ENCODE measurements at regions not wholly inside any gene's neighbourhood (a gene's known extent, or its start where the extent isn't known, plus 50 kb on each side); places are given as distances from the start of the nearest gene placed in this dataset.

DNA sequence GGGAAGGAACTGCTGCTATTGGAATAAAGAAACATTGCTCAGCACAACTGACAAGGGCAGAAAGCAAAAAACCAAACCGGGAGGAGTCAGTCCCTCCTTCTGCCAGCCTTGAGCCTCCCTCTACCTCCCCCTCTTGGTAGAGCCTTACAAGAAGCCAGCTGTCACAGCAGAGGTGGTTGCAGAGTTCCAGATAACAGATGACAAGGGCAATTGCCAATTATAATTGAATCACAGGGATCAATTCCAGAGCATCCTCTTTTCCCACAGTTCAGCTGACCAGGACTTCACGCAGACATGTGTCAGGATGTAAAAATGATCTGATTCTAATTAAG, 548.2 kb upstream of the LRRTM1 start:
- no peak for TF ChIP-seq EZH2phosphoT487 (IDR thresholded peaks at IDR 0.05; ENCODE audit: insufficient read depth, low read depth)
- no peak for TF ChIP-seq EZH2 (IDR thresholded peaks at IDR 0.05; ENCODE audit: insufficient read depth, poor library complexity, severe bottlenecking)

Data from GM23248 (cell line).